GM12865 (cell line): ENCODE measurements at regions not wholly inside any gene's neighbourhood (a gene's known extent, or its start where the extent isn't known, plus 50 kb on each side); places are given as distances from the start of the nearest gene placed in this dataset.
"Not testable (repeated sequence)": the region's sequence is repeated elsewhere in the genome, so short reads cannot be mapped to it uniquely, and the experiment has no call there.

Experiments
- DNase-seq: peaks from one replicate; pipeline ENCODE4 v3.0.0; 2010; ENCODE audit warnings: low read depth
- H3K4me3 ChIP-seq: 2 replicates; pipeline ENCODE4 v1.5.1; 2011; ENCODE audit warnings: mild to moderate bottlenecking, low read depth, low read length, control low read depth
- CTCF ChIP-seq: IDR thresholded peaks from 2 replicates; pipeline ENCODE4 v1.5.1; 2011; ENCODE audit warnings: low read length, control low read depth, low read depth, inconsistent platforms; ENCODE audit not compliant: insufficient read depth; ENCODE audit errors: missing control alignments

GRCh38 chr11:134857035-134857434, 445.0 kb upstream of the B3GAT1 start:
- no peak for TF ChIP-seq CTCF
- no peak overlapping the region for H3K4me3 ChIP-seq
- no peak for DNase-seq

DNA sequence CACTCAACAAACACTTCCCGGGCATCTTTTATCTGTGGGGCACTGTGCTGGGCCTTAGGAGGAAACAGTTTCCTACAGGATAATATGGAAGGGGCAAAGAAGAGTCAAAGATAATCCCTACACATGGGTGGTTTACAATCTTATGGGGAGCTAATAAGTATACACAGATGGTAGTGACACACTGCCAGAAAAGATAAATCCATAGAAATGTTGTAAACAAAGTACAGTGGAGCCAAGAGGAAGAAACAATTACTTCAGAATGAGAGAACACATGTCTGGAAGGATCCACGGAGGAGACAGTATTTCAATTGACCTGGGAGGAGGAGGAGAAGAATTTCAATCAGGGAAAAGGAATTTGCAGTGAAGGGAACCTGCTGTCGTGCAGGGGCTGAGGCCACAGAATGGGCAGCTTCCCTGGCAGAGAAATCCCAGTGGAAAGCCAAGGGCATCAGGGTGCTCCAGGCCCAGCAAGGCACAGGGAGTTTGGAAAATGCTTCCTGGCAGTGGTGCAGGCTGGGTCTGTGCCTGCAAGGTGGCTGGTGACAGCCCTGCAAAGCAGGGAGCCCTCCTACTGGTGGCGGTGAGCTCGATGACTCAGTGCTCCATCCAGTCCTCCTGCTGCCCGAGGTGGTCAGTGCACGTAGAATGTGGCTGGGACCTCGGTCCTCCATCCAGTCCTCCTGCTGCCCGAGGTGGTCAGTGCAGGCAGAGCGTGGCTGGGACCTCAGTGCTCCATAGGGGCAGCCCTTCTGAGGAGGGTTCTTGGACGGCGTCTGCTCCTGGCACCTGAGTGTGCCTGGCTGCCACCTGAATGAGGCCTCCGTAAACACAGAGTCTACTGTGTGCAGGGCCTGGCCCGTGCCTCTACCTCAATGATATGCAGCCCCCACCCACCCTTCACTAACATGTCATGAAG, 444.3 kb upstream of the B3GAT1 start:
- H3K4me3 ChIP-seq: no peak overlapping the region
- no peak for TF ChIP-seq CTCF
- no peak for DNase-seq

GRCh38 chr11:134853992-134854991, 442.2 kb upstream of the B3GAT1 start:
- DNase-seq: no peak
- no peak for TF ChIP-seq CTCF
- H3K4me3 ChIP-seq: no peak overlapping the region

GRCh38 chr11:134851503-134852224, 439.6 kb upstream of the B3GAT1 start:
- DNase-seq, H3K4me3 ChIP-seq: not testable (repeated sequence)

- H3K4me3 ChIP-seq: no peak overlapping the region
- TF ChIP-seq CTCF: no peak
- DNase-seq: no peak
Observed at GRCh38 chr11:134850566-134850965, 438.5 kb upstream of the B3GAT1 start.

- H3K4me3 ChIP-seq: no peak overlapping the region
- DNase-seq: no peak
- no peak for TF ChIP-seq CTCF
Observed at GRCh38 chr11:134849833-134850232, 437.8 kb upstream of the B3GAT1 start.
